GM12878 (cell line): ENCODE measurements at regions not wholly inside any gene's neighbourhood (a gene's known extent, or its start where the extent isn't known, plus 50 kb on each side); places are given as distances from the start of the nearest gene placed in this dataset.

Experiments
- SUZ12 ChIP-seq: fragments of 200-600 bp; sonication (generic); IDR thresholded peaks from one replicate; pipeline ENCODE4 v1.6.1; 2018; ENCODE audit warnings: antibody characterized with exemption, mild to moderate bottlenecking; ENCODE audit not compliant: unreplicated experiment
- TAF1 ChIP-seq: IDR thresholded peaks from 2 replicates; pipeline ENCODE4 v1.6.1; 2011; ENCODE audit warnings: mild to moderate bottlenecking, low read depth, low read length, borderline replicate concordance

GRCh38 chr3:144102421-144102820 lies 130.8 kb downstream of the DIPK2A start:
- no peak for TF ChIP-seq TAF1
- no peak for TF ChIP-seq SUZ12
